Liver (tissue), 8 donors: ENCODE measurements at regions not wholly inside any gene's neighbourhood (a gene's known extent, or its start where the extent isn't known, plus 50 kb on each side); places are given as distances from the start of the nearest gene placed in this dataset.

ENCODE experiments used
- DNase-seq: peaks from one replicate; pipeline ENCODE4 v3.0.0-alpha.2; 2017; ENCODE audit warnings: low spot score
- H3K27ac ChIP-seq, 2 donors: one replicate each; pipeline ENCODE4 v1.7.0; 2013; ENCODE audit warnings: inconsistent platforms in 2 of 2, low read length in 2 of 2, control low read depth in 1 of 2, low read depth in 1 of 2, mild to moderate bottlenecking in 1 of 2
- H3K27me3 ChIP-seq, 4 donors: one replicate each; pipeline versions ENCODE4 v1.6.1 to v1.7.0; 2013; ENCODE audit warnings: low read length in 3 of 4, inconsistent platforms in 1 of 4, mild to moderate bottlenecking in 1 of 4, moderate library complexity in 1 of 4; ENCODE audit not compliant: control insufficient read depth in 4 of 4, insufficient read depth in 4 of 4
- H3K36me3 ChIP-seq, 4 donors: one replicate each; pipeline versions ENCODE4 v1.6.1 to v1.7.0; 2013; ENCODE audit warnings: low read length in 3 of 4, mild to moderate bottlenecking in 3 of 4, low read depth in 1 of 4, moderate library complexity in 1 of 4; ENCODE audit not compliant: control insufficient read depth in 4 of 4, insufficient read depth in 3 of 4
- H3K4me1 ChIP-seq, 4 donors: one replicate each; pipeline versions ENCODE4 v1.6.1 to v1.7.0; 2013; ENCODE audit warnings: low read length in 3 of 4, mild to moderate bottlenecking in 3 of 4, moderate library complexity in 1 of 4; ENCODE audit not compliant: control insufficient read depth in 4 of 4, insufficient read depth in 4 of 4
- H3K4me3 ChIP-seq, 3 donors: one replicate each; pipeline versions ENCODE4 v1.6.1 to v1.7.0; 2013; ENCODE audit warnings: low read length in 3 of 3, control low read depth in 1 of 3, low read depth in 1 of 3, mild to moderate bottlenecking in 1 of 3
- H3K9ac ChIP-seq, 2 donors: one replicate each; pipeline ENCODE4 v1.7.0; 2013; ENCODE audit warnings: low read length in 2 of 2, mild to moderate bottlenecking in 2 of 2, moderate library complexity in 2 of 2, control low read depth in 1 of 2, low read depth in 1 of 2
- H3K9me3 ChIP-seq, 4 donors: one replicate each; pipeline versions ENCODE4 v1.6.1 to v1.7.0; 2013; ENCODE audit warnings: low read length in 3 of 4; ENCODE audit not compliant: control insufficient read depth in 4 of 4
- EGR1 ChIP-seq, 2 donors: IDR thresholded peaks; 2 replicates each; pipeline ENCODE4 v1.6.1; 2016 to 2018; ENCODE audit warnings: antibody characterized with exemption in 2 of 2, low read depth in 2 of 2
- FOXA1 ChIP-seq: IDR thresholded peaks from 2 replicates; pipeline ENCODE4 v1.6.1; 2016; ENCODE audit warnings: antibody characterized with exemption
- FOXA2 ChIP-seq: IDR thresholded peaks from 2 replicates; pipeline ENCODE4 v1.6.1; 2016; ENCODE audit warnings: antibody characterized with exemption
- GABPA ChIP-seq, 2 donors: IDR thresholded peaks in 1 of 2; conservative IDR thresholded peaks in 1 of 2; 2 replicates each; pipeline ENCODE4 v1.6.1; 2016; ENCODE audit warnings: antibody characterized with exemption in 2 of 2, mild to moderate bottlenecking in 1 of 2, moderate library complexity in 1 of 2
- HNF4A ChIP-seq, 2 donors: conservative IDR thresholded peaks; 2 replicates each; pipeline ENCODE4 v1.6.1; 2016; ENCODE audit warnings: antibody characterized with exemption in 2 of 2, mild to moderate bottlenecking in 2 of 2
- HNF4G ChIP-seq: IDR thresholded peaks from 2 replicates; pipeline ENCODE4 v1.6.1; 2016; ENCODE audit warnings: antibody characterized with exemption
- JUND ChIP-seq, 2 donors: IDR thresholded peaks; 2 replicates each; pipeline ENCODE4 v1.6.1; 2016; ENCODE audit warnings: antibody characterized with exemption in 2 of 2
- NR2F2 ChIP-seq: IDR thresholded peaks from 2 replicates; pipeline ENCODE4 v1.6.1; 2016; ENCODE audit warnings: antibody characterized with exemption
- RAD21 ChIP-seq, 2 donors: IDR thresholded peaks; 2 replicates each; pipeline ENCODE4 v1.6.1; 2016; ENCODE audit warnings: antibody characterized with exemption in 2 of 2, mild to moderate bottlenecking in 2 of 2
- SP1 ChIP-seq: IDR thresholded peaks from 2 replicates; pipeline ENCODE4 v1.6.1; 2018; ENCODE audit warnings: antibody characterized with exemption, mild to moderate bottlenecking
- TAF1 ChIP-seq: conservative IDR thresholded peaks from 2 replicates; pipeline ENCODE4 v1.6.1; 2016; ENCODE audit warnings: antibody characterized with exemption, mild to moderate bottlenecking
- WGBS: extraction: QIAGEN DNeasy Blood & Tissue Kit; methylation state at CpG from one replicate; pipeline ENCODE4 v1.1.7; 2013; 5-methylcytosine and 5-hydroxymethylcytosine counted together
- TF ChIP-seq, protein P1 (sequence below): IDR thresholded peaks from 2 replicates; pipeline ENCODE4 v1.6.1; 2016; ENCODE audit warnings: antibody characterized with exemption
- TF ChIP-seq, protein P2 (sequence below): IDR thresholded peaks from 2 replicates; pipeline ENCODE4 v1.6.1; 2016; ENCODE audit warnings: antibody characterized with exemption
- TF ChIP-seq, protein P3 (sequence below): IDR thresholded peaks from 2 replicates; pipeline ENCODE4 v1.6.1; 2016; ENCODE audit warnings: antibody characterized with exemption
- TF ChIP-seq, protein P4 (sequence below): IDR thresholded peaks from 2 replicates; pipeline ENCODE4 v1.6.1; 2016; ENCODE audit warnings: antibody characterized with exemption, mild to moderate bottlenecking
- TF ChIP-seq, protein P5 (sequence below): fragments of 150-350 bp; IDR thresholded peaks from 2 replicates; pipeline ENCODE4 v1.5.1; 2017; ENCODE audit warnings: improper control_type of control experiment, low read depth, low read length; ENCODE audit not compliant: missing input control
- donor health status: healthy.
- donor health status: healthy.
- donor health status: healthy.
- donor health status: healthy.
- donor health status: healthy.

DNA sequence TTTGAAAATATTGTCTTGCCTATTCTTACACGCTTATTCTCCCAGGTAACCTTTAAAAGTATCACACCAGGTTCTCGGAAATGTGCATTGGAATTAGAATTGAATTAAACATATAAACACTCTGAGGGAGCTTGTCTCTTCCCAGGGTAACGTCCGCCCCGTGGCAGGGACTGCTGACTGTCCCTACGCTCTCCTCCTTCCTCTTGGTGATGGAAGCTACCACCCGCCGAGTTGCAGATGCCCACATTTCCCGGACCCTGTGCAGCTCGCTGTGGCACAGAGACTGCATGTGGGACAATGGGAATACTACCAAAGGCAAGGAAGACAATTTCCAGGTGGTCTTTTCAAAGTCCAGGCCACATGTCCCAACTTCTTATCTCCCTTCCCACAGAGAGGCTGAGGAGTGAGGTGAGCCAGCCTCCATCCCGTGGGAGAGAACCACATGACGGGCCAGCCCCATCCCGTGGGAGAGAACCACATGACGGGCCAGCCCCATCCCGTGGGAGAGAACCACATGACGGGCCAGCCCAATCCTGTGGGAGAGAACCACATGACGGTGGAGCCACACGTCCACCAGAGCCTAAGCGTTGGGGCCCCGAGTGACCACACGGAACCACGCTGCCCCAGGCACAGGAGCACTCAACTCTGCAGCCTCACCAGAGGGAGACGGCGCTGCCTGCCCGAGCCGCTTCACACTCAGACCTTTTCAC is 249.4 kb upstream of the IRX1 start:
- 79% methylated on average over 26 of the region's 26 CpGs for WGBS
- H3K4me3 ChIP-seq: no peak overlapping the region
- no peaks in the 10 kb centered on the region for H3K4me1 ChIP-seq
- no peak for DNase-seq
- no peak overlapping the region for H3K27ac ChIP-seq
- no peaks in the 10 kb centered on the region for H3K36me3 ChIP-seq
- H3K27me3 ChIP-seq: no peaks in the 10 kb centered on the region
- TF ChIP-seq, protein P1, sequence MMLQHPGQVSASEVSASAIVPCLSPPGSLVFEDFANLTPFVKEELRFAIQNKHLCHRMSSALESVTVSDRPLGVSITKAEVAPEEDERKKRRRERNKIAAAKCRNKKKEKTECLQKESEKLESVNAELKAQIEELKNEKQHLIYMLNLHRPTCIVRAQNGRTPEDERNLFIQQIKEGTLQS: no peak
- TF ChIP-seq, protein P2, sequence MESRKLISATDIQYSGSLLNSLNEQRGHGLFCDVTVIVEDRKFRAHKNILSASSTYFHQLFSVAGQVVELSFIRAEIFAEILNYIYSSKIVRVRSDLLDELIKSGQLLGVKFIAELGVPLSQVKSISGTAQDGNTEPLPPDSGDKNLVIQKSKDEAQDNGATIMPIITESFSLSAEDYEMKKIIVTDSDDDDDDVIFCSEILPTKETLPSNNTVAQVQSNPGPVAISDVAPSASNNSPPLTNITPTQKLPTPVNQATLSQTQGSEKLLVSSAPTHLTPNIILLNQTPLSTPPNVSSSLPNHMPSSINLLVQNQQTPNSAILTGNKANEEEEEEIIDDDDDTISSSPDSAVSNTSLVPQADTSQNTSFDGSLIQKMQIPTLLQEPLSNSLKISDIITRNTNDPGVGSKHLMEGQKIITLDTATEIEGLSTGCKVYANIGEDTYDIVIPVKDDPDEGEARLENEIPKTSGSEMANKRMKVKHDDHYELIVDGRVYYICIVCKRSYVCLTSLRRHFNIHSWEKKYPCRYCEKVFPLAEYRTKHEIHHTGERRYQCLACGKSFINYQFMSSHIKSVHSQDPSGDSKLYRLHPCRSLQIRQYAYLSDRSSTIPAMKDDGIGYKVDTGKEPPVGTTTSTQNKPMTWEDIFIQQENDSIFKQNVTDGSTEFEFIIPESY: no peak
- TF ChIP-seq JUND (IDR thresholded peaks at IDR 0.05): no peak
- no peak for TF ChIP-seq NR2F2
- TF ChIP-seq EGR1 (IDR thresholded peaks at IDR 0.05; ENCODE audit: low read depth in 2 of 2): no peak
- no peak for TF ChIP-seq TAF1
- no peak for TF ChIP-seq FOXA2
- TF ChIP-seq GABPA (IDR thresholded peaks at IDR 0.05 in 1 of 2, conservative IDR thresholded peaks at IDR 0.05 in 1 of 2): no peak
- TF ChIP-seq HNF4A (conservative IDR thresholded peaks at IDR 0.05): no peak
- TF ChIP-seq HNF4G: no peak
- TF ChIP-seq SP1: no peak
- peaks cover 0 to 5% (median 0%) of the 10 kb centered on the region in 4 donors for H3K9me3 ChIP-seq
- no peak overlapping the region for H3K9ac ChIP-seq

DNA sequence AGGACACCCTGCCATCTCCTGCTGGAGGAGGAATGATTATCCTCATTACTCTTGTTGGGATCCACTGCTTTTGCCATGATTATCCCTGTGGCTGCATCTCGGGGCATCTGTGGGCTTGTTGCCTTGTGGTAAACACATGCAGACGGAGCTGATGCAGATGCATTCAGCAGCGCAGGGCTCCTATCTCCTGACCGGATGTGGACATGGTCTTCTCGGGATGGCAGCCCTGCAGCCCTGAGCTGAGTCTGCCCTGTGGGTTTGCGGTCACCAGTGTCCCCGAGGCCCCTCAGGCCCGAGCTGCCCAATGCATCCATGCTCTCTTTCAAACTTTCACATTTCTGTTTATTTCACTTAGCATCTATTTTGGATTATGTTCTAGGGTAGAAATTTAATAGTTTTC is 250.4 kb upstream of the IRX1 start:
- no peaks in the 10 kb centered on the region for H3K4me1 ChIP-seq
- WGBS: 79% methylated on average over 8 of the region's 8 CpGs
- H3K9ac ChIP-seq: no peak overlapping the region
- H3K27ac ChIP-seq: no peak overlapping the region
- H3K9me3 ChIP-seq: peaks cover 0 to 5% (median 0%) of the 10 kb centered on the region in 4 donors
- no peak overlapping the region for H3K4me3 ChIP-seq
- no peak for DNase-seq
- no peaks in the 10 kb centered on the region for H3K27me3 ChIP-seq
- no peak for TF ChIP-seq GABPA (IDR thresholded peaks at IDR 0.05 in 1 of 2, conservative IDR thresholded peaks at IDR 0.05 in 1 of 2)
- TF ChIP-seq FOXA1: no peak
- no peak for TF ChIP-seq RAD21 (IDR thresholded peaks at IDR 0.05)
- no peak for TF ChIP-seq TAF1
- TF ChIP-seq, protein P3, sequence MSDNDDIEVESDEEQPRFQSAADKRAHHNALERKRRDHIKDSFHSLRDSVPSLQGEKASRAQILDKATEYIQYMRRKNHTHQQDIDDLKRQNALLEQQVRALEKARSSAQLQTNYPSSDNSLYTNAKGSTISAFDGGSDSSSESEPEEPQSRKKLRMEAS: no peak
- no peak for TF ChIP-seq FOXA2
- TF ChIP-seq, protein P1: no peak
- TF ChIP-seq JUND (IDR thresholded peaks at IDR 0.05): no peak
- TF ChIP-seq EGR1 (IDR thresholded peaks at IDR 0.05; ENCODE audit: low read depth in 2 of 2): no peak
- TF ChIP-seq, protein P4, sequence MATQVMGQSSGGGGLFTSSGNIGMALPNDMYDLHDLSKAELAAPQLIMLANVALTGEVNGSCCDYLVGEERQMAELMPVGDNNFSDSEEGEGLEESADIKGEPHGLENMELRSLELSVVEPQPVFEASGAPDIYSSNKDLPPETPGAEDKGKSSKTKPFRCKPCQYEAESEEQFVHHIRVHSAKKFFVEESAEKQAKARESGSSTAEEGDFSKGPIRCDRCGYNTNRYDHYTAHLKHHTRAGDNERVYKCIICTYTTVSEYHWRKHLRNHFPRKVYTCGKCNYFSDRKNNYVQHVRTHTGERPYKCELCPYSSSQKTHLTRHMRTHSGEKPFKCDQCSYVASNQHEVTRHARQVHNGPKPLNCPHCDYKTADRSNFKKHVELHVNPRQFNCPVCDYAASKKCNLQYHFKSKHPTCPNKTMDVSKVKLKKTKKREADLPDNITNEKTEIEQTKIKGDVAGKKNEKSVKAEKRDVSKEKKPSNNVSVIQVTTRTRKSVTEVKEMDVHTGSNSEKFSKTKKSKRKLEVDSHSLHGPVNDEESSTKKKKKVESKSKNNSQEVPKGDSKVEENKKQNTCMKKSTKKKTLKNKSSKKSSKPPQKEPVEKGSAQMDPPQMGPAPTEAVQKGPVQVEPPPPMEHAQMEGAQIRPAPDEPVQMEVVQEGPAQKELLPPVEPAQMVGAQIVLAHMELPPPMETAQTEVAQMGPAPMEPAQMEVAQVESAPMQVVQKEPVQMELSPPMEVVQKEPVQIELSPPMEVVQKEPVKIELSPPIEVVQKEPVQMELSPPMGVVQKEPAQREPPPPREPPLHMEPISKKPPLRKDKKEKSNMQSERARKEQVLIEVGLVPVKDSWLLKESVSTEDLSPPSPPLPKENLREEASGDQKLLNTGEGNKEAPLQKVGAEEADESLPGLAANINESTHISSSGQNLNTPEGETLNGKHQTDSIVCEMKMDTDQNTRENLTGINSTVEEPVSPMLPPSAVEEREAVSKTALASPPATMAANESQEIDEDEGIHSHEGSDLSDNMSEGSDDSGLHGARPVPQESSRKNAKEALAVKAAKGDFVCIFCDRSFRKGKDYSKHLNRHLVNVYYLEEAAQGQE: no peak
- TF ChIP-seq NR2F2: no peak
- no peak for TF ChIP-seq HNF4G
- TF ChIP-seq, protein P5, sequence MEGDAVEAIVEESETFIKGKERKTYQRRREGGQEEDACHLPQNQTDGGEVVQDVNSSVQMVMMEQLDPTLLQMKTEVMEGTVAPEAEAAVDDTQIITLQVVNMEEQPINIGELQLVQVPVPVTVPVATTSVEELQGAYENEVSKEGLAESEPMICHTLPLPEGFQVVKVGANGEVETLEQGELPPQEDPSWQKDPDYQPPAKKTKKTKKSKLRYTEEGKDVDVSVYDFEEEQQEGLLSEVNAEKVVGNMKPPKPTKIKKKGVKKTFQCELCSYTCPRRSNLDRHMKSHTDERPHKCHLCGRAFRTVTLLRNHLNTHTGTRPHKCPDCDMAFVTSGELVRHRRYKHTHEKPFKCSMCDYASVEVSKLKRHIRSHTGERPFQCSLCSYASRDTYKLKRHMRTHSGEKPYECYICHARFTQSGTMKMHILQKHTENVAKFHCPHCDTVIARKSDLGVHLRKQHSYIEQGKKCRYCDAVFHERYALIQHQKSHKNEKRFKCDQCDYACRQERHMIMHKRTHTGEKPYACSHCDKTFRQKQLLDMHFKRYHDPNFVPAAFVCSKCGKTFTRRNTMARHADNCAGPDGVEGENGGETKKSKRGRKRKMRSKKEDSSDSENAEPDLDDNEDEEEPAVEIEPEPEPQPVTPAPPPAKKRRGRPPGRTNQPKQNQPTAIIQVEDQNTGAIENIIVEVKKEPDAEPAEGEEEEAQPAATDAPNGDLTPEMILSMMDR: no peak
- TF ChIP-seq, protein P2: no peak
- H3K36me3 ChIP-seq: no peaks in the 10 kb centered on the region
